MCF 10A (cell line): ENCODE measurements at regions not wholly inside any gene's neighbourhood (a gene's known extent, or its start where the extent isn't known, plus 50 kb on each side); places are given as distances from the start of the nearest gene placed in this dataset.

Experiments
- BruUV-seq: library from RNA; stranded (reverse); fragments of 400-500 nt; replicated peaks from 2 replicates; lab custom pipeline; 2021; lab: Mats Ljungman, UMichigan
- CTCF ChIA-PET: fragments of 300-600 bp; sonication (Branson Sonifier 250); formaldehyde crosslinking; extraction: SDS; loops from one replicate; lab custom pipeline; 2021; ENCODE audit warnings: antibody characterized with exemption, inconsistent platforms; lab: Yijun Ruan, JAX
- POLR2A ChIA-PET: fragments of 300-600, 350-650 bp; sonication (Branson Sonifier 250); formaldehyde crosslinking; extraction: SDS; loops from one replicate; lab custom pipeline; 2020; ENCODE audit warnings: antibody characterized with exemption, inconsistent platforms; lab: Yijun Ruan, JAX
- DNase-seq: peaks from one replicate; pipeline ENCODE4 v3.0.0-alpha.2; 2018; ENCODE audit not compliant: unreplicated experiment
- H3K27ac Mint-ChIP-seq: one replicate; pipeline ENCODE4 v1.8.0; 2022; ENCODE audit warnings: mild to moderate bottlenecking, low read depth, mixed read lengths; ENCODE audit not compliant: unreplicated experiment
- H3K27me3 Mint-ChIP-seq: one replicate; pipeline ENCODE4 v1.8.0; 2022; ENCODE audit warnings: mixed read lengths; ENCODE audit not compliant: insufficient read depth, unreplicated experiment
- H3K36me3 Mint-ChIP-seq: one replicate; pipeline ENCODE4 v1.8.0; 2022; ENCODE audit warnings: mild to moderate bottlenecking, moderate library complexity, mixed read lengths; ENCODE audit not compliant: insufficient read depth, unreplicated experiment
- H3K4me1 Mint-ChIP-seq: one replicate; pipeline ENCODE4 v1.8.0; 2022; ENCODE audit warnings: mixed read lengths; ENCODE audit not compliant: insufficient read depth, unreplicated experiment
- H3K4me3 Mint-ChIP-seq: one replicate; pipeline ENCODE4 v1.8.0; 2022; ENCODE audit warnings: mild to moderate bottlenecking, moderate library complexity, mixed read lengths; ENCODE audit not compliant: unreplicated experiment
- H3K9me3 Mint-ChIP-seq: one replicate; pipeline ENCODE4 v1.8.0; 2022; ENCODE audit warnings: mixed read lengths; ENCODE audit not compliant: unreplicated experiment
- intact Hi-C: fragments of 100-400 bp; cut with micrococcal nuclease; formaldehyde crosslinking; loops from 2 replicates; pipeline ENCODE4 v1.14.1; 2022
- TF ChIP-seq, protein P1 (sequence below): fragments of 200-600 bp; IDR thresholded peaks from one replicate; pipeline ENCODE4 v1.8.0; 2022; ENCODE audit warnings: antibody characterized with exemption, mild to moderate bottlenecking; ENCODE audit not compliant: unreplicated experiment

DNA sequence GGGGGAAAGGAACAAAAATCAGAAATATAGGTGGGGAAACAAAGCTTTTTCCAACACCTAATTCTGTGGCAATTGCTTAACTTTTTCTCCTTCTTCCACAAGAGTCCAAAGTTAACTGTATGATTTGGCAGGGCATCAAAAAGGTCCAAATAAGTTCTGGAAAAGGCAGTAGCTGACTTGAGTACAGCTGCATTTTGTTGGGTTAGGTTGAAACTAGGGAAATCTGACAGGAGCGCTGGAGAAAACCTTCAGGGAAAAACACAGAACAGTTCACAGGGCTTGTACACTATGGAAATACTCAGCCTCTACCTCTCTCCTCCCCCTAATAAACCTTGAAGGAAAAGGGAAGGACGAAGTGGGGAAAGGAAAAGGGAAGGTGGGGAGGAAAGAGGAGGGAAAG is 438.6 kb downstream of the ZEB2 start:
- POLR2A ChIA-PET: no interaction called here
- Mint-ChIP-seq H3K27me3 (no peaks in the 10 kb centered on the region), H3K36me3 (no peaks in the 10 kb centered on the region), H3K4me1 (peaks cover 22% of the 10 kb centered on the region), H3K27ac (peak overlapping the region; percentile 76), H3K9me3 (no peaks in the 10 kb centered on the region), H3K4me3 (no peak overlapping the region)
- TF ChIP-seq, protein P1, sequence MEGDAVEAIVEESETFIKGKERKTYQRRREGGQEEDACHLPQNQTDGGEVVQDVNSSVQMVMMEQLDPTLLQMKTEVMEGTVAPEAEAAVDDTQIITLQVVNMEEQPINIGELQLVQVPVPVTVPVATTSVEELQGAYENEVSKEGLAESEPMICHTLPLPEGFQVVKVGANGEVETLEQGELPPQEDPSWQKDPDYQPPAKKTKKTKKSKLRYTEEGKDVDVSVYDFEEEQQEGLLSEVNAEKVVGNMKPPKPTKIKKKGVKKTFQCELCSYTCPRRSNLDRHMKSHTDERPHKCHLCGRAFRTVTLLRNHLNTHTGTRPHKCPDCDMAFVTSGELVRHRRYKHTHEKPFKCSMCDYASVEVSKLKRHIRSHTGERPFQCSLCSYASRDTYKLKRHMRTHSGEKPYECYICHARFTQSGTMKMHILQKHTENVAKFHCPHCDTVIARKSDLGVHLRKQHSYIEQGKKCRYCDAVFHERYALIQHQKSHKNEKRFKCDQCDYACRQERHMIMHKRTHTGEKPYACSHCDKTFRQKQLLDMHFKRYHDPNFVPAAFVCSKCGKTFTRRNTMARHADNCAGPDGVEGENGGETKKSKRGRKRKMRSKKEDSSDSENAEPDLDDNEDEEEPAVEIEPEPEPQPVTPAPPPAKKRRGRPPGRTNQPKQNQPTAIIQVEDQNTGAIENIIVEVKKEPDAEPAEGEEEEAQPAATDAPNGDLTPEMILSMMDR: no peak
- intact Hi-C loops: no loop called here
- DNase-seq: no peak
- CTCF ChIA-PET: no interaction called here
- no TSS peak for BruUV-seq

DNA sequence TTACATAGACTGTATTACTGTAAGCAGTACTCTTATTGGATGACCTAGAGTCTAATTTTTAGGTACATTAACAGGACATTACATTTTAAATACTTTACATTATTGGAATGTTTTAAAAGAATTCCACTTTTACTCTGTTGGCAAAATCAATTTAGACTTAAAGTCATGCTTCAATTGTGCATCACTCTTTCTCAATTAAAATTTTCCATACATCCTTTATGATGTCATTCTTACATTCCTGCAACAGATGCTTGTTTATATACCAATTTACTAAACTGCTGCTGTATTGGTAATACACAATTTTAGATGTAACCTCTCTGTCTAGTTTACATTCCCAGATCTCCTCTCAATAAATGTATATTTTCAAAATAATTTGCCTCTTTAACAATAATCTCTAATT is 440.1 kb downstream of the ZEB2 start:
- no peaks in the 10 kb centered on the region for H3K36me3 Mint-ChIP-seq
- no peaks in the 10 kb centered on the region for H3K27me3 Mint-ChIP-seq
- peaks cover 18% of the 10 kb centered on the region for H3K4me1 Mint-ChIP-seq
- H3K9me3 Mint-ChIP-seq: no peaks in the 10 kb centered on the region
- no peak overlapping the region for H3K27ac Mint-ChIP-seq
- no TSS peak for BruUV-seq
- intact Hi-C loops: no loop called here
- ChIA-PET CTCF (no interaction called here), POLR2A (no interaction called here)
- no peak for DNase-seq
- TF ChIP-seq, protein P1: no peak
- no peak overlapping the region for H3K4me3 Mint-ChIP-seq

DNA sequence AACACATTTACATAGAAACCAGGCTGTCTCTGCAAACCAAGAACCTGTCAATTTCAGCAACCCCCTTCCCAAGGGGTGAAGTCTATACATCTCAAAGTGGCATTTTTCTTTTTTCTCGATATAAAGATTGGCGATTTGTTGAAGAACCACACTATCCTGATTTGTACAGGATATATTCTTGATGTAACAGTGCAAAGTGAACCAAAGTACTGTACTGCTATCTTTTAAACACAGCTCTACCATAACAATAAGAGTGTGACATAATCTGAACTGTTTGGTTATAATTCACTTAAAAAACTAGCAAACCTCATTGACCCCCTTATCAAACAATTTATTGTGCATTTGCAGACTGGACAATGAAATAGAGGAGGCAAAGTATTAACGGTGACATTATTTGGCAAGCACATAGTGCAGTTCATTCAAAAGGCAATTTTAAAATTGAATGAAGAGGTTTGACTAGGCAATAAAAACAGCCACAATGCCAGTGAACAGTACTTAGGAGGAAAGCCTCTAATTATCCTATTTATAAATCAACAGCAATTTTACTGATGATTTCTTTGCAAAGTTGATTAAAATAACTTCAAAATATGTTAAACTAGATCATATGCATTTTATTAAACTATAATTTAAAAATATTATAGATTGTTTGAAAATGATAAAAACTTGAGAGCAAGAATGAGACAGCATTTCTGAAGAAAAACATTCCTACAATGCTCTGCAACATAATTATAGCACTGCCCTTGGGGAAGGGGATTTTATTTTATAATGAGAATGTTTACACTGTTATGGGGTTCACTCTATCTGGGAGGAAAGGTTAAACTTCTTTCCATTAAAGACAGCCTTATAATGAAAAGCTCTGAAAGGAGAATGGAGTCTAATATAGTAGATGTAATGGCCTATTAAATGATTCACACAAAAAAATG is 440.9 kb downstream of the ZEB2 start:
- BruUV-seq: no TSS peak
- Mint-ChIP-seq H3K36me3 (no peaks in the 10 kb centered on the region), H3K27ac (no peak overlapping the region), H3K9me3 (no peaks in the 10 kb centered on the region), H3K4me3 (no peak overlapping the region), H3K4me1 (peaks cover 12% of the 10 kb centered on the region), H3K27me3 (no peaks in the 10 kb centered on the region)
- CTCF ChIA-PET: no interaction called here
- TF ChIP-seq, protein P1: no peak
- POLR2A ChIA-PET: no interaction called here
- intact Hi-C loops: no loop called here
- no peak for DNase-seq

DNA sequence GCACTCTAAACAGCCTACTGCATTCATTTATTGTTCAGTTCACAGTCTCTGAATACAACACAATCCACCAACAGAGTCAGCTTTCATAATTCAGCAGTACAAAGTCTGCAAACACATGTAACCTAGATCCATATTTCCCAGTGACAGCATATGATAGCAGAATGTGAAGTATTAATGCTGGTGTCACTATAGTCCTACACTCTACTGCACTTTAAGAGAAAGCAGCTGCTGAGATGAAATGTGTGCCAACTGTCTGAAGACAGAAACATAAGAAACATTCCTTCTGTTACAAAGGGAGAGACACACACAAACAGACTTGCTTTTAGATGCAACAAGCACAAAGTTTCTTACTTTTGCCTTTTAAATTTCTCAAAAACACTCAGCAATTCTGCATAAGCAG is 441.8 kb downstream of the ZEB2 start:
- H3K4me3 Mint-ChIP-seq: no peak overlapping the region
- POLR2A ChIA-PET: no interaction called here
- intact Hi-C loops: no loop called here
- CTCF ChIA-PET: no interaction called here
- H3K27me3 Mint-ChIP-seq: no peaks in the 10 kb centered on the region
- no peaks in the 10 kb centered on the region for H3K9me3 Mint-ChIP-seq
- DNase-seq: no peak
- H3K4me1 Mint-ChIP-seq: peaks cover 5% of the 10 kb centered on the region
- no peak overlapping the region for H3K27ac Mint-ChIP-seq
- no peaks in the 10 kb centered on the region for H3K36me3 Mint-ChIP-seq
- TF ChIP-seq, protein P1: no peak
- no TSS peak for BruUV-seq
